ACHN (cell line): ENCODE measurements at regions not wholly inside any gene's neighbourhood (a gene's known extent, or its start where the extent isn't known, plus 50 kb on each side); places are given as distances from the start of the nearest gene placed in this dataset.
"Not testable (repeated sequence)": the region's sequence is repeated elsewhere in the genome, so short reads cannot be mapped to it uniquely, and the experiment has no call there.

Source experiments
- DNase-seq: peaks from one replicate; pipeline ENCODE4 v3.0.0-alpha.2; 2015
- in situ Hi-C: cut with HindIII; loops from 2 replicates; pipeline ENCODE4 v1.10.0; 2017; ENCODE audit warnings: low sequenced_read_pairs, low pct_ligation_motif_present, low pct_unique_long_range_greater_than_20kb

- in situ Hi-C loops: no loop called here
- DNase-seq: peak; percentile 50
Observed at GRCh38 chr2:225894236-225894980, 494.9 kb downstream of the NYAP2 start.

GRCh38 chr2:225893151-225893550, 493.6 kb downstream of the NYAP2 start:
- DNase-seq: no peak
- in situ Hi-C loops: no loop called here

- in situ Hi-C loops: no loop called here
Observed at GRCh38 chr2:225891771-225892170, 492.3 kb downstream of the NYAP2 start.

GRCh38 chr2:225891013-225891412, 491.5 kb downstream of the NYAP2 start:
- no peak for DNase-seq
- in situ Hi-C loops: no loop called here

More at GRCh38 chr2:225891771-225892170, 492.3 kb downstream of the NYAP2 start:
- DNase-seq: no peak

GRCh38 chr2:225889452-225889851, 489.9 kb downstream of the NYAP2 start:
- DNase-seq: peak; percentile 60
- in situ Hi-C loops: no loop called here

GRCh38 chr2:225867071-225867470, 467.6 kb downstream of the NYAP2 start:
- in situ Hi-C loops: no loop called here
- no peak for DNase-seq

- in situ Hi-C loops: no loop called here
- no peak for DNase-seq
Observed at GRCh38 chr2:225865468-225865867, 466.0 kb downstream of the NYAP2 start.

- no peak for DNase-seq
- in situ Hi-C loops: no loop called here
Observed at GRCh38 chr2:225864394-225864793, 464.9 kb downstream of the NYAP2 start.

- in situ Hi-C loops: no loop called here
- DNase-seq: no peak
Observed at GRCh38 chr2:225842939-225843338, 443.4 kb downstream of the NYAP2 start.

GRCh38 chr2:225841314-225841713, 441.8 kb downstream of the NYAP2 start:
- DNase-seq: no peak

GRCh38 chr2:225837328-225837727, 437.8 kb downstream of the NYAP2 start:
- no peak for DNase-seq
- in situ Hi-C loops: no loop called here

More at GRCh38 chr2:225841314-225841713, 441.8 kb downstream of the NYAP2 start:
- in situ Hi-C loops: no loop called here

GRCh38 chr2:225824748-225825449, 425.4 kb downstream of the NYAP2 start:
- no peak for DNase-seq
- in situ Hi-C loops: no loop called here

- in situ Hi-C loops: no loop called here
- no peak for DNase-seq
Observed at GRCh38 chr2:225821351-225821750, 421.8 kb downstream of the NYAP2 start.

- no peak for DNase-seq
- in situ Hi-C loops: no loop called here
Observed at GRCh38 chr2:225820826-225821225, 421.3 kb downstream of the NYAP2 start.

GRCh38 chr2:225814554-225814953, 415.0 kb downstream of the NYAP2 start:
- no peak for DNase-seq
- in situ Hi-C loops: no loop called here

- DNase-seq: no peak
- in situ Hi-C loops: no loop called here
Observed at GRCh38 chr2:225806105-225806504, 406.6 kb downstream of the NYAP2 start.

GRCh38 chr2:225802076-225802475, 402.6 kb downstream of the NYAP2 start:
- in situ Hi-C loops, DNase-seq: not testable (repeated sequence)

- DNase-seq: no peak
- in situ Hi-C loops: no loop called here
Observed at GRCh38 chr2:225797394-225797793, 397.9 kb downstream of the NYAP2 start.

GRCh38 chr2:225794652-225795400, 395.3 kb downstream of the NYAP2 start:
- in situ Hi-C loops: no loop called here
- no peak for DNase-seq
